RWPE2 (cell line): ENCODE measurements at regions not wholly inside any gene's neighbourhood (a gene's known extent, or its start where the extent isn't known, plus 50 kb on each side); places are given as distances from the start of the nearest gene placed in this dataset.

Source experiments
- ATAC-seq: fragments of 200-7000 bp; cut with Tn5 transposase; 3 replicates; pipeline ENCODE4 v1.9.1; 2021; ENCODE audit warnings: low read depth
- DNase-seq: peaks from one replicate; pipeline ENCODE4 v3.0.0-alpha.2; 2020; ENCODE audit warnings: low spot score
- H3K27ac ChIP-seq: fragments of 450-650 bp; 2 replicates; pipeline ENCODE4 v1.5.1; 2017; ENCODE audit warnings: mild to moderate bottlenecking; ENCODE audit not compliant: poor library complexity, severe bottlenecking
- H3K27me3 ChIP-seq: fragments of 250-450 bp; sonication (Bioruptor Pico); 2 replicates; pipeline ENCODE4 v1.5.1; 2021; ENCODE audit warnings: mild to moderate bottlenecking, moderate library complexity; ENCODE audit not compliant: insufficient read depth, poor library complexity, severe bottlenecking
- H3K36me3 ChIP-seq: fragments of 250-450 bp; sonication (Bioruptor Pico); 2 replicates; pipeline ENCODE4 v1.5.1; 2020; ENCODE audit warnings: low read depth, mild to moderate bottlenecking, moderate library complexity
- H3K4me1 ChIP-seq: fragments of 250-450 bp; sonication (Bioruptor Pico); 2 replicates; pipeline ENCODE4 v1.5.1; 2021; ENCODE audit warnings: mild to moderate bottlenecking, moderate library complexity; ENCODE audit not compliant: insufficient read depth, poor library complexity, severe bottlenecking
- H3K4me3 ChIP-seq: fragments of 250-450 bp; sonication (Bioruptor Pico); 2 replicates; pipeline ENCODE4 v1.5.1; 2021; ENCODE audit warnings: mild to moderate bottlenecking, moderate library complexity; ENCODE audit not compliant: severe bottlenecking
- H3K9me3 ChIP-seq: fragments of 250-450 bp; sonication (Bioruptor Pico); 2 replicates; pipeline ENCODE4 v1.5.1; 2021; ENCODE audit warnings: mild to moderate bottlenecking, moderate library complexity; ENCODE audit not compliant: severe bottlenecking
- TF ChIP-seq, protein P1 (sequence below): fragments of 450-650 bp; IDR thresholded peaks from one replicate; pipeline ENCODE4 v1.5.1; 2017; ENCODE audit warnings: mild to moderate bottlenecking, moderate library complexity; ENCODE audit not compliant: poor library complexity, severe bottlenecking

DNA sequence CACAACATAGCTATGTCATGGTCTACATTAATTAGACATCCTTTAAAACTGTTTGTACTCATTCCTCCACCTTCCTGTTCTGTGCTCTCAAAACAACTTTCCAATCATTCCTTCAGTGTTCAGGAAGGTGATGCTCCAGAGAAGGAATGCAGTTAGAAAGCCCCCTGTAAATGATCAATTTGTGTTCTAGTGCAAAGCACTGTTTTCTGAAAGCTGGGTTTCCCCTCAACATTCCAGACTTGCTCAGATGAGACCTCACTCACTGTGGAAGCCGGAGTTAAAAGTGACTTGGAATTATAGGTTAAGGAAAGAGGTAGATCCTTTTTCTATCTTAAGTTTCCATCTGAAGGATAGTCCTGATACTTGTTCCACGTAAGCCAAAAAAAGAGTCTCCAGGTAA, 95.9 kb downstream of the BMP2 start:
- TF ChIP-seq, protein P1, sequence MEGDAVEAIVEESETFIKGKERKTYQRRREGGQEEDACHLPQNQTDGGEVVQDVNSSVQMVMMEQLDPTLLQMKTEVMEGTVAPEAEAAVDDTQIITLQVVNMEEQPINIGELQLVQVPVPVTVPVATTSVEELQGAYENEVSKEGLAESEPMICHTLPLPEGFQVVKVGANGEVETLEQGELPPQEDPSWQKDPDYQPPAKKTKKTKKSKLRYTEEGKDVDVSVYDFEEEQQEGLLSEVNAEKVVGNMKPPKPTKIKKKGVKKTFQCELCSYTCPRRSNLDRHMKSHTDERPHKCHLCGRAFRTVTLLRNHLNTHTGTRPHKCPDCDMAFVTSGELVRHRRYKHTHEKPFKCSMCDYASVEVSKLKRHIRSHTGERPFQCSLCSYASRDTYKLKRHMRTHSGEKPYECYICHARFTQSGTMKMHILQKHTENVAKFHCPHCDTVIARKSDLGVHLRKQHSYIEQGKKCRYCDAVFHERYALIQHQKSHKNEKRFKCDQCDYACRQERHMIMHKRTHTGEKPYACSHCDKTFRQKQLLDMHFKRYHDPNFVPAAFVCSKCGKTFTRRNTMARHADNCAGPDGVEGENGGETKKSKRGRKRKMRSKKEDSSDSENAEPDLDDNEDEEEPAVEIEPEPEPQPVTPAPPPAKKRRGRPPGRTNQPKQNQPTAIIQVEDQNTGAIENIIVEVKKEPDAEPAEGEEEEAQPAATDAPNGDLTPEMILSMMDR, result no peak
- Histone ChIP-seq H3K4me1 (no peaks in the 10 kb centered on the region), H3K4me3 (no peak overlapping the region), H3K36me3 (no peaks in the 10 kb centered on the region), H3K27ac (no peak overlapping the region), H3K27me3 (no peaks in the 10 kb centered on the region), H3K9me3 (no peaks in the 10 kb centered on the region)
- ATAC-seq (no peak), DNase-seq (no peak)

DNA sequence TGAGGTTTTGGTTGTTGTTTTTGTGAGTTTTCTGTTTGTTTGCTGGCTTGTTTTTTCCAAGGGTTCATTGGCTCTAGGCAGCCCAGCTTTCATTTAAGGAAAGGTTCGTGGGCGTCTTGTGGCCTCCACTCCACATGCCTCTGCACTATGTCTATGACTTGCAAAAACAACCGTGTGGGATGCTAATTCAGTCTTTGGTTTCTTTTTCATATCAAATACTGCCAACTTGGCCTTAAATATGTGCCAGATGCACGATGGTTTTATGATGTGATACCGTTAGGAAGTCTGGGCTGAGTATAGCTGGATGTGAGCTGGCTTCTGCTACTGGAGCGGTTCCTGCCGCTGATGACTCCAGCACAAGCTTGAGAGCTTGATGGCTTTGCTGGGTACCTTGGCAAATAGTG, 96.3 kb downstream of the BMP2 start:
- Histone ChIP-seq H3K9me3 (no peaks in the 10 kb centered on the region), H3K27ac (no peak overlapping the region), H3K4me1 (no peaks in the 10 kb centered on the region), H3K4me3 (no peak overlapping the region), H3K36me3 (no peaks in the 10 kb centered on the region), H3K27me3 (no peaks in the 10 kb centered on the region)
- no peak for ATAC-seq
- TF ChIP-seq, protein P1, result no peak
- no peak for DNase-seq

DNA sequence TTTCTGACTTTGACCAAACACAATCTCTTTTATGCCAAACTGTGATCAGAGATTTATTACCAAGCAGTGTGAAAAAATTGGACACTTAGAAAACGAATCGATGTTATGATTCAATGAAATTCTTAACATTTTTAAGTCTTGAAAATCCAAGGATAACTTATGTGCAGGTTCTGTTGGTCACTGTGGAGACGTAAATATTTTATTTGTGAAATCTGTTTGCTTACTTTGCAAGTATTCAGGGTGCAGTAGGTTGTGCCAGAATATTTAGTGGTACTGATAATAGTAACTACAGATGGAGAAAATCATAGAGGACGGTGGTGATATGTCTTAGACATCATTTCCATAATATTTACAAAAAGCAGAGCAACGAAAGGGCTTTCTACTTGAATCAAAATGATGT, 97.3 kb downstream of the BMP2 start:
- DNase-seq (no peak), ATAC-seq (no peak)
- H3K4me1 ChIP-seq, result no peaks in the 10 kb centered on the region
- no peaks in the 10 kb centered on the region for H3K9me3 ChIP-seq
- TF ChIP-seq, protein P1, result no peak
- no peak overlapping the region for H3K27ac ChIP-seq
- no peaks in the 10 kb centered on the region for H3K27me3 ChIP-seq
- no peaks in the 10 kb centered on the region for H3K36me3 ChIP-seq
- H3K4me3 ChIP-seq, result no peak overlapping the region

DNA sequence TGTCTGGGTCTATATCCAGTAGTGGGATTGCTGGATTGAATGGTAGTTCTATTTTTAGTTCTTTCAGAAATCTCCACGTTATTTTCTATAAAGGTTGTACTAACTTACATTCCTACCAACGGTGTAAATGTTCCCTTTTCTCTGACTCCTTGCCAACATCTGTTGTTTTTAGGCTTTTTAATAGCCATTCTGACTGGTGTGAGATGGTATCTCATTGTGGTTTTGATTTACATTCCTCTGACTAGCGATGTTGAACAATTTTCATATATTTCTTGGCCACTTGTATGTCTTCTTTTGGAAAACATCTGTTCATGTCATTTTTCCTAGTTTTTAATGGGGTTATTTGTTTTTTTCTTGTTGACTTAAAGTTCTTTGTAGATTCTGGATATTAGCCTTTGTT, 99.3 kb downstream of the BMP2 start:
- Histone ChIP-seq H3K27ac (no peak overlapping the region), H3K4me1 (no peaks in the 10 kb centered on the region), H3K4me3 (no peak overlapping the region), H3K27me3 (no peaks in the 10 kb centered on the region), H3K9me3 (no peaks in the 10 kb centered on the region), H3K36me3 (no peaks in the 10 kb centered on the region)
- TF ChIP-seq, protein P1, result no peak
- ATAC-seq (peak; percentile 67), DNase-seq (no peak)

DNA sequence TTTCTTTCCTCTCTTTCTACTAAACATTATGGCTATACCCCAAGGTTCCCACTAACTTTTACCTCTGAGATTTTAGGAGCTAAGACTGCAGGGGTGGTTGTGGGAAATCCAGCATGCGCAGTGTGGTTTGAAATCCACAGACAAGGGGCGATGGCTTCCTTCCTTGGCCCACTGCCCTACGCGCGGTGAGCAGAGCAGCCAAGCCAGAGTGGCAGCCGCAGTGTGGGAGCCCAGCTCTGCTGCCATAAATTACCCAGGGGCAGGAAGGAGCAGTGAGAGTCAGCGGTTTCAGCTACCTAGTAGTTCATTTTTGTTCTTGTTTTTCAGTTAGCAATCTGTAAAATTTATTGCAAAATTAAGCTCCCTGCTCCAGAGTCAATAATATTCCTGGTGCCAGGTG, 101.4 kb downstream of the BMP2 start:
- TF ChIP-seq, protein P1, result no peak
- Histone ChIP-seq H3K36me3 (no peaks in the 10 kb centered on the region), H3K9me3 (no peaks in the 10 kb centered on the region), H3K4me3 (no peak overlapping the region), H3K4me1 (no peaks in the 10 kb centered on the region), H3K27ac (no peak overlapping the region), H3K27me3 (no peaks in the 10 kb centered on the region)
- ATAC-seq (no peak), DNase-seq (no peak)
